Heart left ventricle (tissue), 13 donors: ENCODE measurements at regions not wholly inside any gene's neighbourhood (a gene's known extent, or its start where the extent isn't known, plus 50 kb on each side); places are given as distances from the start of the nearest gene placed in this dataset.

Experiments used
- POLR2A ChIP-seq, 2 donors: fragments of 450-650 bp; IDR thresholded peaks; one replicate each; pipeline ENCODE4 v1.6.1; 2017; ENCODE audit warnings: antibody characterized with exemption in 2 of 2, mild to moderate bottlenecking in 2 of 2, moderate library complexity in 2 of 2
- TF ChIP-seq, protein P1 (sequence below), 12 donors: fragments of 200-600 bp; sonication (generic) in 4 of 12; IDR thresholded peaks; one replicate each; pipeline versions ENCODE4 v1.5.0 to v1.8.0; 2018 to 2022; ENCODE audit warnings: antibody characterized with exemption in 12 of 12, mild to moderate bottlenecking in 5 of 12
- donor health status: ischemic (EF 13 %, LVEDD 7.1; RV severe dilation, severe dysfunction).
- donor health status: DM: no; HTN: yes; CAD: no.
- donor health status: DM: no; HTN: no; CAD: no.
- donor health status: ischemic (EF 25% LVEDD 6.9; RV normal size, moderate dysfunction).
- donor health status: ischemic (EF 25% LVEDD 5.7; RV mildly dilated, moderate dysfunction).
- donor health status: ischemic (EF 35%, LVEDD 5.7; RV mildly dilated, moderate dysfunction).
- donor health status: nonischemic (EF 11% LVEDD 7.7; RV severe dilation, severe dysfunction).
- donor health status: DM: yes; HTN: yes; CAD: no.
- donor health status: PGD.
- donor health status: ischemic (EF 29% LVEDD 5.4; RV normal size, mild dysfunction).
- donor health status: nonischemic (EF 23%, LVEDD 6.1; RV moderate dilation, normal function).

GRCh38 chr2:52423111-52423510 lies 1344.5 kb upstream of the CHAC2 start:
- TF ChIP-seq, protein P1, sequence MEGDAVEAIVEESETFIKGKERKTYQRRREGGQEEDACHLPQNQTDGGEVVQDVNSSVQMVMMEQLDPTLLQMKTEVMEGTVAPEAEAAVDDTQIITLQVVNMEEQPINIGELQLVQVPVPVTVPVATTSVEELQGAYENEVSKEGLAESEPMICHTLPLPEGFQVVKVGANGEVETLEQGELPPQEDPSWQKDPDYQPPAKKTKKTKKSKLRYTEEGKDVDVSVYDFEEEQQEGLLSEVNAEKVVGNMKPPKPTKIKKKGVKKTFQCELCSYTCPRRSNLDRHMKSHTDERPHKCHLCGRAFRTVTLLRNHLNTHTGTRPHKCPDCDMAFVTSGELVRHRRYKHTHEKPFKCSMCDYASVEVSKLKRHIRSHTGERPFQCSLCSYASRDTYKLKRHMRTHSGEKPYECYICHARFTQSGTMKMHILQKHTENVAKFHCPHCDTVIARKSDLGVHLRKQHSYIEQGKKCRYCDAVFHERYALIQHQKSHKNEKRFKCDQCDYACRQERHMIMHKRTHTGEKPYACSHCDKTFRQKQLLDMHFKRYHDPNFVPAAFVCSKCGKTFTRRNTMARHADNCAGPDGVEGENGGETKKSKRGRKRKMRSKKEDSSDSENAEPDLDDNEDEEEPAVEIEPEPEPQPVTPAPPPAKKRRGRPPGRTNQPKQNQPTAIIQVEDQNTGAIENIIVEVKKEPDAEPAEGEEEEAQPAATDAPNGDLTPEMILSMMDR (IDR thresholded peaks at IDR 0.05), result no peak
- no peak for TF ChIP-seq POLR2A (IDR thresholded peaks at IDR 0.05)
